ENCODE measurements at regions not wholly inside any gene's neighbourhood (a gene's known extent, or its start where the extent isn't known, plus 50 kb on each side); places are given as distances from the start of the nearest gene placed in this dataset.

GRCh38 chr18:47438001-47438400, 186.5 kb upstream of the SKOR2 start:
- TF ChIP-seq POLR2A (IDR thresholded peaks at IDR 0.05) (no peak), CTCF (IDR thresholded peaks at IDR 0.05) (no peak), POLR2AphosphoS5 (IDR thresholded peaks at IDR 0.05; ENCODE audit: insufficient read depth in 1 of 2, low read depth in 1 of 2) (no peak)
- no peaks in the 10 kb centered on the region for H3K9me3 ChIP-seq
- DNase-seq (ENCODE audit: extremely low spot score in 2 of 2) = no peak
- H3K27ac ChIP-seq = no peak overlapping the region
- H3K4me3 ChIP-seq = no peak overlapping the region
- intact Hi-C loops (cut with DNase I) = no loop called here
- H3K4me1 ChIP-seq = no peaks in the 10 kb centered on the region
- H3K36me3 ChIP-seq = no peaks in the 10 kb centered on the region
- no peaks in the 10 kb centered on the region for H3K27me3 ChIP-seq

GRCh38 chr18:47436871-47437270, 185.4 kb upstream of the SKOR2 start:
- no peak overlapping the region for H3K4me3 ChIP-seq
- H3K27ac ChIP-seq = no peak overlapping the region
- H3K36me3 ChIP-seq = no peaks in the 10 kb centered on the region
- DNase-seq (ENCODE audit: extremely low spot score in 2 of 2) = no peak
- H3K4me1 ChIP-seq = no peaks in the 10 kb centered on the region
- no peaks in the 10 kb centered on the region for H3K9me3 ChIP-seq
- H3K27me3 ChIP-seq = no peaks in the 10 kb centered on the region
- TF ChIP-seq POLR2A (IDR thresholded peaks at IDR 0.05) = no peak
- no peak for TF ChIP-seq POLR2AphosphoS5 (IDR thresholded peaks at IDR 0.05; ENCODE audit: insufficient read depth in 1 of 2, low read depth in 1 of 2)
- TF ChIP-seq CTCF (IDR thresholded peaks at IDR 0.05) = no peak
- intact Hi-C loops (cut with DNase I) = no loop called here

- TF ChIP-seq POLR2AphosphoS5 (IDR thresholded peaks at IDR 0.05; ENCODE audit: insufficient read depth in 1 of 2, low read depth in 1 of 2) = no peak
- no peak for TF ChIP-seq CTCF (IDR thresholded peaks at IDR 0.05)
- no peak for TF ChIP-seq POLR2A (IDR thresholded peaks at IDR 0.05)
- intact Hi-C loops (cut with DNase I) = no loop called here
- Histone ChIP-seq H3K4me1 (no peaks in the 10 kb centered on the region), H3K4me3 (no peak overlapping the region), H3K9me3 (no peaks in the 10 kb centered on the region), H3K27me3 (no peaks in the 10 kb centered on the region), H3K27ac (no peak overlapping the region), H3K36me3 (no peaks in the 10 kb centered on the region)
- no peak for DNase-seq (ENCODE audit: extremely low spot score in 2 of 2)
These were observed 182.8 kb upstream of the SKOR2 start for GRCh38 chr18:47434214-47434746.

GRCh38 chr18:47427923-47428637, 176.6 kb upstream of the SKOR2 start:
- Histone ChIP-seq H3K27ac (no peak overlapping the region), H3K9me3 (no peaks in the 10 kb centered on the region), H3K4me3 (no peak overlapping the region), H3K27me3 (no peaks in the 10 kb centered on the region), H3K4me1 (peaks cover 4% of the 10 kb centered on the region), H3K36me3 (no peaks in the 10 kb centered on the region)
- DNase-seq (ENCODE audit: extremely low spot score in 2 of 2) = no peak
- intact Hi-C loops (cut with DNase I) = no loop called here
- no peak for TF ChIP-seq CTCF (IDR thresholded peaks at IDR 0.05)
- no peak for TF ChIP-seq POLR2A (IDR thresholded peaks at IDR 0.05)
- TF ChIP-seq POLR2AphosphoS5 (IDR thresholded peaks at IDR 0.05; ENCODE audit: insufficient read depth in 1 of 2, low read depth in 1 of 2) = no peak

- no peak overlapping the region for H3K4me3 ChIP-seq
- no peaks in the 10 kb centered on the region for H3K27me3 ChIP-seq
- no peaks in the 10 kb centered on the region for H3K36me3 ChIP-seq
- intact Hi-C loops (cut with DNase I) = no loop called here
- H3K27ac ChIP-seq = no peak overlapping the region
- peaks cover 4% of the 10 kb centered on the region for H3K4me1 ChIP-seq
- no peak for DNase-seq (ENCODE audit: extremely low spot score in 2 of 2)
- H3K9me3 ChIP-seq = no peaks in the 10 kb centered on the region
- TF ChIP-seq POLR2A (IDR thresholded peaks at IDR 0.05) = no peak
- TF ChIP-seq CTCF (IDR thresholded peaks at IDR 0.05) = no peak
These were observed 175.6 kb upstream of the SKOR2 start for GRCh38 chr18:47427072-47427471.

All from vagina (tissue), 2 donors.